ENCODE measurements at regions not wholly inside any gene's neighbourhood (a gene's known extent, or its start where the extent isn't known, plus 50 kb on each side); places are given as distances from the start of the nearest gene placed in this dataset.

DNA sequence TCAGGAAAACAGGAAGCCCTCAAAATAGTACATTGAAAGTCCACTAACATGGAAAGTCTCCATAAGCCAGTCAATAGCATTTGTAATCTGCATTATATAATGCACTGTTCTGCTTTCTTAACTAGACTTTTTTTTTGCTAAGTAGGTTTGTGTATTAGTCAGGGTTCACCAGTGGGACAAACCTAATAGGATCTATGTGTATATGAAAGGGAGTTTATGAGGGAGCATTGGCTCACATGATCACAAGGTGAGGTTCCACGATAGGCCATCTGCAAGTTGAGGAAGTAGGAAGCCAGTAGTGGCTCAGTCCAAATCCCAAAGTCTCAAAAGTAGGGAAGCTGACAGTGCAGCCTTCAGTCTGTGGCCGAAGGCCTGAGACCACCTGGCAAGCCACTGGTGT lies 116.0 kb downstream of the MXRA5 start:
- TF ChIP-seq POLR2AphosphoS5 (IDR thresholded peaks at IDR 0.05; ENCODE audit: low read depth) (no peak), JUNB (IDR thresholded peaks at IDR 0.05; ENCODE audit: unreplicated experiment) (no peak)
- TF ChIP-seq, protein P1, sequence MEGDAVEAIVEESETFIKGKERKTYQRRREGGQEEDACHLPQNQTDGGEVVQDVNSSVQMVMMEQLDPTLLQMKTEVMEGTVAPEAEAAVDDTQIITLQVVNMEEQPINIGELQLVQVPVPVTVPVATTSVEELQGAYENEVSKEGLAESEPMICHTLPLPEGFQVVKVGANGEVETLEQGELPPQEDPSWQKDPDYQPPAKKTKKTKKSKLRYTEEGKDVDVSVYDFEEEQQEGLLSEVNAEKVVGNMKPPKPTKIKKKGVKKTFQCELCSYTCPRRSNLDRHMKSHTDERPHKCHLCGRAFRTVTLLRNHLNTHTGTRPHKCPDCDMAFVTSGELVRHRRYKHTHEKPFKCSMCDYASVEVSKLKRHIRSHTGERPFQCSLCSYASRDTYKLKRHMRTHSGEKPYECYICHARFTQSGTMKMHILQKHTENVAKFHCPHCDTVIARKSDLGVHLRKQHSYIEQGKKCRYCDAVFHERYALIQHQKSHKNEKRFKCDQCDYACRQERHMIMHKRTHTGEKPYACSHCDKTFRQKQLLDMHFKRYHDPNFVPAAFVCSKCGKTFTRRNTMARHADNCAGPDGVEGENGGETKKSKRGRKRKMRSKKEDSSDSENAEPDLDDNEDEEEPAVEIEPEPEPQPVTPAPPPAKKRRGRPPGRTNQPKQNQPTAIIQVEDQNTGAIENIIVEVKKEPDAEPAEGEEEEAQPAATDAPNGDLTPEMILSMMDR (conservative IDR thresholded peaks at IDR 0.05; ENCODE audit: low read depth in 2 of 2) = no peak
